ENCODE measurements at regions not wholly inside any gene's neighbourhood (a gene's known extent, or its start where the extent isn't known, plus 50 kb on each side); places are given as distances from the start of the nearest gene placed in this dataset.
"Not testable (repeated sequence)": the region's sequence is repeated elsewhere in the genome, so short reads cannot be mapped to it uniquely, and the experiment has no call there.

- not testable (repeated sequence) for H3K36me3 ChIP-seq (ENCODE audit: insufficient read depth, low read length); H3K9me3 ChIP-seq (ENCODE audit: control insufficient read depth, insufficient read depth, low read length); H3K9ac ChIP-seq (ENCODE audit: low read depth, low read length); H3K4me1 ChIP-seq (ENCODE audit: insufficient read depth, low read length)
These were observed 53.6 kb upstream of the MAPK10 start for GRCh38 chr4:86413426-86413825.

GRCh38 chr4:86414686-86415085 is 54.8 kb upstream of the MAPK10 start:
- Histone ChIP-seq H3K9ac (ENCODE audit: low read depth, low read length) (no peak overlapping the region), H3K36me3 (ENCODE audit: insufficient read depth, low read length) (no peaks in the 10 kb centered on the region), H3K4me1 (ENCODE audit: insufficient read depth, low read length) (0 out of 2 replicates have a peak, but pooled peaks cover 4% of the 10 kb centered on the region), H3K9me3 (ENCODE audit: control insufficient read depth, insufficient read depth, low read length) (peaks cover 1% of the 10 kb centered on the region)

GRCh38 chr4:86416081-86416480 is 56.2 kb upstream of the MAPK10 start:
- Histone ChIP-seq H3K9ac (ENCODE audit: low read depth, low read length) (no peak overlapping the region), H3K36me3 (ENCODE audit: insufficient read depth, low read length) (no peaks in the 10 kb centered on the region), H3K4me1 (ENCODE audit: insufficient read depth, low read length) (0 out of 2 replicates have a peak, but pooled peaks cover 4% of the 10 kb centered on the region), H3K9me3 (ENCODE audit: control insufficient read depth, insufficient read depth, low read length) (peaks cover 7% of the 10 kb centered on the region)

- H3K36me3 ChIP-seq (ENCODE audit: insufficient read depth, low read length) = no peaks in the 10 kb centered on the region
- H3K4me1 ChIP-seq (ENCODE audit: insufficient read depth, low read length) = peaks cover 17% of the 10 kb centered on the region
- H3K9me3 ChIP-seq (ENCODE audit: control insufficient read depth, insufficient read depth, low read length) = peaks cover 7% of the 10 kb centered on the region
- no peak overlapping the region for H3K9ac ChIP-seq (ENCODE audit: low read depth, low read length)
These were observed 61.6 kb upstream of the MAPK10 start for GRCh38 chr4:86421461-86421860.

- H3K9ac ChIP-seq (ENCODE audit: low read depth, low read length) = no peak overlapping the region
- H3K9me3 ChIP-seq (ENCODE audit: control insufficient read depth, insufficient read depth, low read length) = no peaks in the 10 kb centered on the region
- H3K36me3 ChIP-seq (ENCODE audit: insufficient read depth, low read length) = no peaks in the 10 kb centered on the region
- peaks cover 20% of the 10 kb centered on the region for H3K4me1 ChIP-seq (ENCODE audit: insufficient read depth, low read length)
These were observed 71.8 kb upstream of the MAPK10 start for GRCh38 chr4:86431543-86432116.

GRCh38 chr4:86432559-86433134 is 72.8 kb upstream of the MAPK10 start:
- Histone ChIP-seq H3K9ac (ENCODE audit: low read depth, low read length) (no peak overlapping the region), H3K4me1 (ENCODE audit: insufficient read depth, low read length) (peaks cover 20% of the 10 kb centered on the region), H3K9me3 (ENCODE audit: control insufficient read depth, insufficient read depth, low read length) (no peaks in the 10 kb centered on the region), H3K36me3 (ENCODE audit: insufficient read depth, low read length) (no peaks in the 10 kb centered on the region)

- Histone ChIP-seq H3K4me1 (ENCODE audit: insufficient read depth, low read length) (peaks cover 26% of the 10 kb centered on the region), H3K9me3 (ENCODE audit: control insufficient read depth, insufficient read depth, low read length) (no peaks in the 10 kb centered on the region), H3K36me3 (ENCODE audit: insufficient read depth, low read length) (no peaks in the 10 kb centered on the region), H3K9ac (ENCODE audit: low read depth, low read length) (no peak overlapping the region)
These were observed 79.4 kb upstream of the MAPK10 start for GRCh38 chr4:86439293-86439692.

GRCh38 chr4:86441175-86441936 is 81.5 kb upstream of the MAPK10 start:
- peaks cover 26% of the 10 kb centered on the region for H3K4me1 ChIP-seq (ENCODE audit: insufficient read depth, low read length)
- no peaks in the 10 kb centered on the region for H3K36me3 ChIP-seq (ENCODE audit: insufficient read depth, low read length)
- peak overlapping the region; percentile 24 for H3K9ac ChIP-seq (ENCODE audit: low read depth, low read length)
- H3K9me3 ChIP-seq (ENCODE audit: control insufficient read depth, insufficient read depth, low read length) = no peaks in the 10 kb centered on the region

- Histone ChIP-seq H3K4me1 (ENCODE audit: insufficient read depth, low read length) (peaks cover 26% of the 10 kb centered on the region), H3K9ac (ENCODE audit: low read depth, low read length) (no peak overlapping the region), H3K36me3 (ENCODE audit: insufficient read depth, low read length) (no peaks in the 10 kb centered on the region), H3K9me3 (ENCODE audit: control insufficient read depth, insufficient read depth, low read length) (no peaks in the 10 kb centered on the region)
These were observed 83.0 kb upstream of the MAPK10 start for GRCh38 chr4:86442881-86443280.

GRCh38 chr4:86443495-86443894 is 83.6 kb upstream of the MAPK10 start:
- H3K4me1 ChIP-seq (ENCODE audit: insufficient read depth, low read length) = peaks cover 26% of the 10 kb centered on the region
- H3K9me3 ChIP-seq (ENCODE audit: control insufficient read depth, insufficient read depth, low read length) = no peaks in the 10 kb centered on the region
- no peak overlapping the region for H3K9ac ChIP-seq (ENCODE audit: low read depth, low read length)
- no peaks in the 10 kb centered on the region for H3K36me3 ChIP-seq (ENCODE audit: insufficient read depth, low read length)

GRCh38 chr4:86446996-86447395 is 87.1 kb upstream of the MAPK10 start:
- H3K9ac ChIP-seq (ENCODE audit: low read depth, low read length) = no peak overlapping the region
- H3K36me3 ChIP-seq (ENCODE audit: insufficient read depth, low read length) = no peaks in the 10 kb centered on the region
- H3K9me3 ChIP-seq (ENCODE audit: control insufficient read depth, insufficient read depth, low read length) = no peaks in the 10 kb centered on the region
- H3K4me1 ChIP-seq (ENCODE audit: insufficient read depth, low read length) = peaks cover 37% of the 10 kb centered on the region

- H3K9ac ChIP-seq (ENCODE audit: low read depth, low read length) = no peak overlapping the region
- H3K36me3 ChIP-seq (ENCODE audit: insufficient read depth, low read length) = no peaks in the 10 kb centered on the region
- H3K4me1 ChIP-seq (ENCODE audit: insufficient read depth, low read length) = peaks cover 45% of the 10 kb centered on the region
- no peaks in the 10 kb centered on the region for H3K9me3 ChIP-seq (ENCODE audit: control insufficient read depth, insufficient read depth, low read length)
These were observed 89.0 kb upstream of the MAPK10 start for GRCh38 chr4:86448871-86449270.

- H3K9me3 ChIP-seq (ENCODE audit: control insufficient read depth, insufficient read depth, low read length) = no peaks in the 10 kb centered on the region
- H3K4me1 ChIP-seq (ENCODE audit: insufficient read depth, low read length) = peaks cover 50% of the 10 kb centered on the region
- H3K9ac ChIP-seq (ENCODE audit: low read depth, low read length) = no peak overlapping the region
- no peaks in the 10 kb centered on the region for H3K36me3 ChIP-seq (ENCODE audit: insufficient read depth, low read length)
These were observed 90.1 kb upstream of the MAPK10 start for GRCh38 chr4:86449746-86450588.

- Histone ChIP-seq H3K9me3 (ENCODE audit: control insufficient read depth, insufficient read depth, low read length) (no peaks in the 10 kb centered on the region), H3K4me1 (ENCODE audit: insufficient read depth, low read length) (peaks cover 50% of the 10 kb centered on the region), H3K36me3 (ENCODE audit: insufficient read depth, low read length) (no peaks in the 10 kb centered on the region), H3K9ac (ENCODE audit: low read depth, low read length) (no peak overlapping the region)
These were observed 91.0 kb upstream of the MAPK10 start for GRCh38 chr4:86450861-86451260.
